ENCODE measurements at regions not wholly inside any gene's neighbourhood (a gene's known extent, or its start where the extent isn't known, plus 50 kb on each side); places are given as distances from the start of the nearest gene placed in this dataset.

DNA sequence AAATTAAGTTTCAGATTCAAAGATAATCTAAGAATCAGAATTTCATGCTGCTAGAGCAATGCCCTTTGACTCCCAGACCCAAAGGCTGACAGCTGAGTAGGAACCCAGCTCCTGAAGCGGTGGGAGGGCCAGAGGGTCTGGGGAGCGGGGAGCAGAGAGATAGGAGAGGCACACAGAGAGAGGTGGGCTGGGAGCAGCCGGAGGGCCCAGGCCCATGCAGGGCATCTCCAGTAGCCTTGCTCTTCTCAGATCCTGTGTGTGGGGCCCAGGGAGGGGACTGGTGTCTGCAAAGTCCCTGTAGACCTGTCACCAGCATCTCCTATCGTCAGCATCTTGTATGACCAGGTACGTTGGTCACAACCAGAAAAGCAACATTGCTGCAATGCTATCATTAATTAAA, 75.3 kb upstream of the OLFM1 start:
- TF ChIP-seq, protein P1, sequence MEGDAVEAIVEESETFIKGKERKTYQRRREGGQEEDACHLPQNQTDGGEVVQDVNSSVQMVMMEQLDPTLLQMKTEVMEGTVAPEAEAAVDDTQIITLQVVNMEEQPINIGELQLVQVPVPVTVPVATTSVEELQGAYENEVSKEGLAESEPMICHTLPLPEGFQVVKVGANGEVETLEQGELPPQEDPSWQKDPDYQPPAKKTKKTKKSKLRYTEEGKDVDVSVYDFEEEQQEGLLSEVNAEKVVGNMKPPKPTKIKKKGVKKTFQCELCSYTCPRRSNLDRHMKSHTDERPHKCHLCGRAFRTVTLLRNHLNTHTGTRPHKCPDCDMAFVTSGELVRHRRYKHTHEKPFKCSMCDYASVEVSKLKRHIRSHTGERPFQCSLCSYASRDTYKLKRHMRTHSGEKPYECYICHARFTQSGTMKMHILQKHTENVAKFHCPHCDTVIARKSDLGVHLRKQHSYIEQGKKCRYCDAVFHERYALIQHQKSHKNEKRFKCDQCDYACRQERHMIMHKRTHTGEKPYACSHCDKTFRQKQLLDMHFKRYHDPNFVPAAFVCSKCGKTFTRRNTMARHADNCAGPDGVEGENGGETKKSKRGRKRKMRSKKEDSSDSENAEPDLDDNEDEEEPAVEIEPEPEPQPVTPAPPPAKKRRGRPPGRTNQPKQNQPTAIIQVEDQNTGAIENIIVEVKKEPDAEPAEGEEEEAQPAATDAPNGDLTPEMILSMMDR (IDR thresholded peaks at IDR 0.05; ENCODE audit: low read depth, low read length): no peak
- no peaks in the 10 kb centered on the region for H3K9me3 ChIP-seq
- DNase-seq: no peak
- H3K4me1 ChIP-seq: no peaks in the 10 kb centered on the region
- no peak overlapping the region for H3K4me3 ChIP-seq (ENCODE audit: low read depth, low read length)
- H3K36me3 ChIP-seq: no peaks in the 10 kb centered on the region
- no peaks in the 10 kb centered on the region for H3K27me3 ChIP-seq

DNA sequence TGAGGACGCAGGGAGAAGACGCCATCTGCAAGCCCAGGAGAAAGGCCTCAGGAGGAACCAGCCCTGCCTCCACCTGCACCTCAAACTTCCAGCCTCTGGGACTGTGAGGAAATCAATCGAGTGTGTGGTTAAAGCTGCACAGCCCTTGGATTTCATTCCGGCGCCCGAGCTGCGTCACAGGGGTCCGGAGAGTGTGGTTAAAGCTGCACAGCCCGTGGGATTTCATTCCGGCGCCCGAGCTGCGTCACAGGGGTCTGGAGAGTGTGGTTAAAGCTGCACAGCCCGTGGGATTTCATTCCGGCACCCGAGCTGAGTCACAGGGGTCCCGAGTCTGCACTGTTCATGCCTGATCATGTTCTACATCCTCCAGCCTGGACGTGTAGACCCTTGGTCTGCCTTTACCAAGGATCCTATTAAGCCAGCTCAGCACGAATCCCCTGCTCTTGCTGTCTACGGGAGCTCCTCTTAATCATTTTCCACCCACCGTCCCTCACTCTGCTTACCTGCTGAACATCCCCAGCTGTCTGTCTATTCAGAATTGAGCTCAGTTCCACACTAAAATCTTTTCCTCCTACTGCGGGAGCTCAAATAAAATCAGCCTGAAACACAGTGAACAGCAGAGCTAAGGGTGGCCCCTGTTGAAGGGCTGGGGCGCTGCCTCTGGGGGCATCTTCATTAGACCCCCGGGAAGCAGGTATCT, 73.0 kb upstream of the OLFM1 start:
- Histone ChIP-seq H3K9me3 (no peaks in the 10 kb centered on the region), H3K4me1 (no peaks in the 10 kb centered on the region), H3K4me3 (ENCODE audit: low read depth, low read length) (no peak overlapping the region), H3K36me3 (no peaks in the 10 kb centered on the region), H3K27me3 (no peaks in the 10 kb centered on the region)
- DNase-seq: no peak
- TF ChIP-seq, protein P1 (IDR thresholded peaks at IDR 0.05; ENCODE audit: low read depth, low read length): no peak

DNA sequence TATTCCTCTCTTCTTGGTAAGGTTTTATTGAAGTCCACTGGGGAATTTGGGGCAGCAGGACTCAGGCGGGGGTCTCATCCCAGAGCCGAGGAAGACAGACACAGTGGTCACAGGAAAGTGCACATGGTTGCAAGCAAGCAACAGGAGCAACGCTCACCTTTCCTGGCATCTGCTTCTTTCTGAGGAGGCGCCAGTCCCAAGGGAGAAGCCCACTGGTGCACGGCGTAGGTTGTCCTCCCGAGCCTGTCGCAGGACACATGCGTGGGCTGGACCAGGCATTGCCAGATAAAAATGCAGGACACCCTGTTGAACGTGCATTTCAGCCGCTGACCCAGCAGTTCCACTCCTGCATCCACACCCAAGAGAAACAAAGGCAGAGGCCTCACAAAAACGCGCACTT, 72.4 kb upstream of the OLFM1 start:
- Histone ChIP-seq H3K36me3 (no peaks in the 10 kb centered on the region), H3K27me3 (no peaks in the 10 kb centered on the region), H3K4me1 (no peaks in the 10 kb centered on the region), H3K9me3 (no peaks in the 10 kb centered on the region), H3K4me3 (ENCODE audit: low read depth, low read length) (no peak overlapping the region)
- TF ChIP-seq, protein P1 (IDR thresholded peaks at IDR 0.05; ENCODE audit: low read depth, low read length): no peak
- no peak for DNase-seq

DNA sequence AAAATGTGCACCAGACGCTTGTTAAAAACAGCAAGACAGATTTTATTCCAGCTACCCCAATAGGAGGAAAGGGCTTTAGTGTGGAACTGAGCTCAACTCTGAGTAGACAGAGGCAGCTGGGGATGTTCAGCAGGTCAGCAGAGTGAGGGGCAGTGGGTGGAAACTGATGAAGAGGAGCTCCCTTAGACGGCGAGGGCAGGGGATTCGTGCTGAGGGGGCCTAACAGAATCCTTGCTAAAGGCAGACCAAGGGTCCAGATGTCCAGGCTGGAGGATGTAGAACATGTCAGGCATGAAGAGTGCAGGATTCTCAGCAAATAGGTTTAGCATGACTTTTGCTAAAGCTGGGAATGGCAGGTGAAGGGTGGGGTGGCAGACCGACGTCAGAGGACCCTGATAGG, 71.9 kb upstream of the OLFM1 start:
- DNase-seq: no peak
- H3K4me1 ChIP-seq: no peaks in the 10 kb centered on the region
- TF ChIP-seq, protein P1 (IDR thresholded peaks at IDR 0.05; ENCODE audit: low read depth, low read length): no peak
- H3K36me3 ChIP-seq: no peaks in the 10 kb centered on the region
- H3K27me3 ChIP-seq: no peaks in the 10 kb centered on the region
- H3K9me3 ChIP-seq: no peaks in the 10 kb centered on the region
- H3K4me3 ChIP-seq (ENCODE audit: low read depth, low read length): no peak overlapping the region

DNA sequence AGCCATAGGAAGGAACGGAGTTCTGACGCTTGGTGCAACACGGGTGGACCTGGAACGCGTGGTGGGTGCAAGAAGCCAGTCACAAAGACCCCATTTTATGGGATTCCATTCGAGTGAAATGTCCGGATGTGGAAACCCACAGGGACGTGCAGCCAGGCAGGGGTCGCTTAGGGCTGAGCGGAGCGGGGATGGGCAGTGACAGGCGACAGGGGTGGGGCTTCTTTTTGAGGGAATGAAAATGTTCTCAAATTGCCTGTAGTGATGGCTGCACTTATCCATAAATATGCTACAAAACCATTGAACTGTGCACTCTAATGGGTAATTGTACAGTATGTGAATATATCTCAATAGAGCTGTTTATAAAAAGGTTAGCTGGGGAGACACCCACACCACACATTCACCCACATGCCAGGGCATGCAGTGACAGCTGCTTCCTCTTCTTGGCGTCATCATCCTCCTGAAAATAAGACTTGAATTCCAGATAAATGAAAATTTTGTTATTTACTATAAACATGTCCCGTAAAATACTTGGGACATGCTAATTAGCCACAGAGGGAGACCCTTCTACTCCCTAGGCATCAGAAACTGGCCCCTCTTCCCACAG, 71.3 kb upstream of the OLFM1 start:
- no peaks in the 10 kb centered on the region for H3K4me1 ChIP-seq
- TF ChIP-seq, protein P1 (IDR thresholded peaks at IDR 0.05; ENCODE audit: low read depth, low read length): no peak

DNA sequence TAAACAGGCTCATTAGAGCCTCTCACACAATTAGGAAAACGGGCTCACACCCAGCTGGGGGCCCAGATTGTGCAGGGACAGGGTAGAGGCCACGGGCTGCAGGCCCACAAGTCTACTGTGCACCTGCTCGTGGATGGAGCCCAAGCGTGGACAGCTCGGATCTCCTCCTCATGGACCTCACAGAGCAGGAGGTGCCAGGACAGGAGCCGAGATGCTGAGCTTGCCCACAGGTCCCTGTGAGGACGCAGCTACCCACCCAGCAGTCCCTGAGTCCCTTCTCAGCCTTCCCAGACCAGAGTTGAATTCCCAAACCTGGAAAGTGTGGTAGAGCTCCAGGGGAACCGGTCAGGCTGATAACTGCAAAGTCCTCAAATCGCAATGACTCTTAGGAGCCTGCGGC, 70.6 kb upstream of the OLFM1 start:
- H3K9me3 ChIP-seq: no peaks in the 10 kb centered on the region
- H3K4me3 ChIP-seq (ENCODE audit: low read depth, low read length): no peak overlapping the region
- no peaks in the 10 kb centered on the region for H3K4me1 ChIP-seq
- H3K27me3 ChIP-seq: no peaks in the 10 kb centered on the region
- no peak for DNase-seq
- no peaks in the 10 kb centered on the region for H3K36me3 ChIP-seq
- TF ChIP-seq, protein P1 (IDR thresholded peaks at IDR 0.05; ENCODE audit: low read depth, low read length): no peak

More for the DNA sequence above, 71.3 kb upstream of the OLFM1 start:
- H3K36me3 ChIP-seq: no peaks in the 10 kb centered on the region
- no peaks in the 10 kb centered on the region for H3K9me3 ChIP-seq
- no peaks in the 10 kb centered on the region for H3K27me3 ChIP-seq
- no peak for DNase-seq
- H3K4me3 ChIP-seq (ENCODE audit: low read depth, low read length): no peak overlapping the region
